HG02884 (cell line): ENCODE measurements at regions not wholly inside any gene's neighbourhood (a gene's known extent, or its start where the extent isn't known, plus 50 kb on each side); places are given as distances from the start of the nearest gene placed in this dataset.

Experiments used
- ATAC-seq: cut with Tn5 transposase; IDR thresholded peaks from one replicate; pipeline ENCODE4 v1.9.1; 2021; ENCODE audit warnings: mild to moderate bottlenecking, moderate library complexity; ENCODE audit not compliant: unreplicated experiment

DNA sequence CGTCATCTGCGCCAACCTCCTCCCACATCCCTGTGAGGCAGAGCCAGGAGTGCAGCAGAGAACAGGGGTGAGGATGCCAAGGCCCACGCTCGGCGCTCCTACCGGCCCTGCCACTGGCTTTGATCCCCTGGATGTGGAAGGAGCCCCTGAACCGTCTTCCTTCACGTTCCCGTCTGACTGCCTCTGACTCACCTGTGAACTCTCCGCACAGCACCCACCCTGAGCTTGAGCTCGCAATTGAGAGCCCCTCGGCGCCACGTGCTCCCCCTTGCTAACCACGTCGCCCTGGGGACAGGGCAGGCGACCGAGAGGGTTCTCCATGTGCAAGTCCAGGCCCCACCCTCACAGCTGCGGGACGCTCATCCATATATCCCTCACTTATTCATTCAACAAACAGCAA is 645.3 kb downstream of the BRD1 start:
- no peak for ATAC-seq

DNA sequence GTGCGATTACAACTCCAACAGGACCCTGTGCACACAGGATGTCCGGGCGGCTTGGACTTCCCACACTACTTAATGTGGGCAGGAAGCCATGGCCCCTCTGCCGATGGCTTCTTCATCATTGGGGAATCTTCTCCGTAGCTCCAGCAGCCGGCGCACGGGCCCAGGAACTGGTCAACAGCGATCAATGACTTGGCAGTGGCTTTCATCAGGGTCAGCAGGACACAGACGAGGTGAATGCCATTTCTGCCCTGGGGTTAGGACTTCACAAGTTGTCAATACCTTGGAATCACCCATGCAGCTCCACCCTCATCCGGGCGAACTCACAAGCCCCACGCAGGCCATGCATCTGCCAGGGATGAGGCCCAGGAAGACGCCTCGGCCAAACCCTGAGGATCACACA is 645.7 kb downstream of the BRD1 start:
- ATAC-seq: no peak

DNA sequence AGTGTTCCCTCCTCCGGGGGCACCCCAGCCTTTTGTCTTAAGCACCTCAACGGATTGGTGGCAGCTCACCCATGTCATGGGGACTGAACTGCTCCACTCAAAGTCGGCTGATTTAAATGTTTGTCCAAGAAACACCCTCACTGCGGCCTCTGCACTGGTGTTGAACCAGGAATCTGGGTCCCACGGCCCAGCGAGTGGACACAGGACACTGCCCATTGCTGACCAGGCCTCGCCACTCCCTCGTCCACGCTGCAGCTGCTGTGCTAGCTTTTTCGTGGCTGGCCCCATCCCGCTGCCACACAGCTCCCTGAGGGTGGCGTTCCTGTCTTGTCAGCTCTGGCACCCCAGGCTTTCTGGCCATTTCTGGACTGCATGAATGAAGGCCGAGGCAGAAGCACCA is 646.2 kb downstream of the BRD1 start:
- ATAC-seq: no peak

DNA sequence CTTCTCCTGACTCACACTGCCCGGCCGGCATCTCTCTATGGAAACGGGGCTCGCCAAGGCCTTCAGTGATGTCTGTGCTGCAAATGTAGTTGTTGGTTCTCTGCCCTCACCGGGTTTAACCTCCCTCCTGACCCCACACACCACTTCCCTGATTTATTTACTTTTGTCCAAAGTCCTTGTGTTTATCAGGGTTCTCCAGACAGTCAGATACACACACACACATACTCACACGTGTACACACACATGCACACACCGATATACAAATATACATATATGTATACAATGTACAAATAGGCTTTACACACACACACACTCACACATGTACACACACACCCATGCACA is 647.0 kb downstream of the BRD1 start:
- no peak for ATAC-seq

DNA sequence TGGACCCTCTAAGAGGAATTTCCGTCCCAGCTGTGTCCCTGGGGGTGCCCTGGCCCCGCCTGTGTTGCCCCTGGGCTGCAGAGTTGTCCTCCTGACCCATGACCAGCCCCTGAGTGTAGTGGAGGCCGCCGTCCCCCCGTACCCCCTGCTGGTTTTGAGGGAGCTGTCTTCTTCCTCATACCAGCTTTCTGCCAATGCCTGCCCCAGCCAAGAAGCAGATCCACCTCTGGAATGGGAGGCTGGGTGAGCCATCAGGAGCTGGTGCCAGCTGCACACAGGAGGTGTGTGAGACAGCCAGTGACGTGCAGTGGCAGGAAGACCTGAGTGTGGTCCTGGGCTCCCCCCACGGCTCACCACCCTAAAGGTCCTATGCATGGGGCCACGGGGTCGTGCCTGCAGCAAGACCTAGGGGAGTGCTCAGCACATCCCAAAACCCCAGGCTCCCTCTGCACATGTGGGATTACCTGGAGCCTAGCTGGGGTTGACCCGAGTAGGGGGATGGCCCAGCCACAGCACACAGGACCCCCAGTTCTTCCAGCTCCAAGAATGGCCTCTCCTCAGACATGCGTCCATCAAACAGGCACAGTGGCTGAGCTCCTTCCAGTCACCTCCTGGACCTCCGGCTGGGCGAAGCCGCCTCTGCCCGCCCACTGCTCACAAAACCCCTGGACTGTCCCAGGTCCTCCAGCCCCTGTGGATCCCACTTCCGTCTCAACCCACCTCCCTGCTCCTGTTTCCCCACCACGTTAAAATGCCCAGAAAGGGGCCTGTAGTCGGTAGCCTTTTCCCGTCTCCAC is 647.6 kb downstream of the BRD1 start:
- ATAC-seq: no peak

DNA sequence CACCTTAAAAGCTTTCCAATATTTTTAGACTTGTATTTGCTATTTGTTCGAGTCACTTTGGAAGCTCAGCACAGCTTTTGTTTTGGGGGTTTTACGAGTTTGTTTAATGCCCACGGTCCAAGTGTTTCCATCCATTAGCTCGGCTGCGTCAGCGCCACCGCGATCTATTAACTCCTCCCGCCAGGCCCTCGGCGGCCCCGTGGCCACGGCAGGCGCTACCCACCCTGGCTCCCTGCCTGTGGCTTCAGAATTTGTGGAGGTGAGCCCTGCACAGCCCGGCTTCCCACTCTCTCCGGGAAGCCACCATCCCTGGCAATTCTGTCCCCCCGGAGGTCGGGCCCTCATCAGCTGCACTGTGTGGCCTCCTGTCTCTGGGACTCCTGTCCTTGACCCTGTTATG is 648.5 kb downstream of the BRD1 start:
- ATAC-seq: no peak

DNA sequence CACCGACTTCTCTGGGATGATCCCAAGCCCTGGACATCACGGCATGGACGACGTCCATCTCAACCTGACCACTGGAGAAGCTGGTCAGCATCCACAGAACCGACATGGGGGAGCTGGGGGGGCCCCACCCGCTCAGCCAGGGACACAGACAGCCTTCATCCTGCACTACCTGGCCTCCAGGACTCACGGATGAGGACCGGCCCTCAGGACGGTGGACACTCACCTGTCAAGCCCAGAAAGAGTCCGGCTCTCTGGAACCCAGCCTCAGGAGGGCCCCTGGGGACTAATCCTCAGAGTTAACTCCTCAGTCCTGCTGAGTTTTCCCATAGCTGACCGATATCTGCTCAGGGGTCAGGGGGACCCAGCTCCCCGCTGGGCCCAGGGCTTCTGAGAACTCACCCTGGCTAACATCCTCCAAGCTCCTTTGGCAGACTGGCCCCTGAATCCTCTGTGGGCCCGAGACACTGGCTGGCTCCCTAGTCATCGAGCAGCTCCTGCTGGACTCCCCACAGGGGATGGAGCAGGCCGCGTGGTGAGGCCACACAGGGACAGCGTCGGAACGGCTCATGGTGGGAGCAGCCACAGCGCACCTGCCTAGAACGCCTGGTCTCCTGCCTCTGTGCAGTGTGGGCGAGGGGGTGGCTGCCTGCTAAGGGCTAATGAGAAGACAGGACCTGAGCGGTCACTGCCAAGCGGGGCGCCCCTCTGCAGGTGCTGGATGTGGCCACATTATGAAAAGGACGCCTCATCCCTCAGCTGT is 649.2 kb downstream of the BRD1 start:
- no peak for ATAC-seq

DNA sequence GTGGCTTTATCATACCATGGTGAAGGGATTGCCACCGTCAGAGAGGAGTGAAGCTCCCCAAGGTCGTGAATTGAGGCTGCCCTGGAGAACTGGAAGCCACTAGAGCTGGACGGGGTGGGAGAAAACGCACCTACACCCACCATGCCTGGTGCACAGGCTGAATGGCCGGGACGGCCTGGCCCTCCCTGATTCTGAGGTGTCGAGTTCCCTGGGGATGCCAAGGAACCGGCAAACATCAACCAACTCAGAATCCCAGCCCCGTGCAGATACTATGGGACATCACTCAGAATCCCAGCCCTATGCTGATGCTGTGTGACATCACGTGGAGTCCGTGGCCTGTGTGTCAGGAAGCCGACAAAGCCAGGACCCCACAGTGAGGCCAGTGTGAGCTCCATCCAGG is 650.0 kb downstream of the BRD1 start:
- ATAC-seq: no peak

DNA sequence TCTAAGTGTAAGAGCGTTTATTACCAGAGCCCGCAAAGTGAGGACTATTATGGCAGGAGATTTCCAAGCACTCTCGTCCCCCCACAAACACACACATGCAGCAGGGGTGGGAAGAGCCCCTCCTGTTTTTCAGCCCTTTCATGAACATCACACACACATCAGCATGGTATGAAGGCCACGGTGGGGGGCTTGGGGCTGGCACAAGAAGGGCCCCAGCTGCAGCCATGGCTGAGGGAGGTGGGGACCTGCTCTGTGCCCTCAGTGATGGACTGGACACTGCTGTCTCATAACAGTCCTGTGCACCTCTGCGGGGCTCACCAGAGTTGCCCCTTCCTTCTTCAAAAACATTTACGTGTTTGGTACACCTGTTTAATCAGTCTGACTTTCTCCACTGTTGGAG is 650.7 kb downstream of the BRD1 start:
- ATAC-seq: no peak

DNA sequence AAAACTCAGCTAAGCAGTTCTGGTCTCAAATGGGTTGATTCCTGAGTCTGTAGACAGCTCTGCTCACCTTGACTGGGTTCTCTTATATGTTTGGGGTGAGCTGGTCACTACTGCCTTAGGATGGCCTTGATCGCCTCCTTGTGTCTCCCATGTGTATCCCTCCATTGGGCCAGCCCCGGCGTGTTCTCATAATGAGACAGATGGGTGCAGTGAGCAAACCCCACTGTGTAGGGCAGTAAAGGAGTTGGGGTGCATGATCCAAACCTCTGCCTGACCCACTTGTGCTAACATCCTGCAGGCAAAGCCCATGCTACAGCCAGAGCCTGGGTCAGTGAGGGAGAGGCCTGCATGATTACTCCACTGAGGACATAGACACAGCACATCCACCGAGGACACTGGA is 657.6 kb downstream of the BRD1 start:
- ATAC-seq: no peak

DNA sequence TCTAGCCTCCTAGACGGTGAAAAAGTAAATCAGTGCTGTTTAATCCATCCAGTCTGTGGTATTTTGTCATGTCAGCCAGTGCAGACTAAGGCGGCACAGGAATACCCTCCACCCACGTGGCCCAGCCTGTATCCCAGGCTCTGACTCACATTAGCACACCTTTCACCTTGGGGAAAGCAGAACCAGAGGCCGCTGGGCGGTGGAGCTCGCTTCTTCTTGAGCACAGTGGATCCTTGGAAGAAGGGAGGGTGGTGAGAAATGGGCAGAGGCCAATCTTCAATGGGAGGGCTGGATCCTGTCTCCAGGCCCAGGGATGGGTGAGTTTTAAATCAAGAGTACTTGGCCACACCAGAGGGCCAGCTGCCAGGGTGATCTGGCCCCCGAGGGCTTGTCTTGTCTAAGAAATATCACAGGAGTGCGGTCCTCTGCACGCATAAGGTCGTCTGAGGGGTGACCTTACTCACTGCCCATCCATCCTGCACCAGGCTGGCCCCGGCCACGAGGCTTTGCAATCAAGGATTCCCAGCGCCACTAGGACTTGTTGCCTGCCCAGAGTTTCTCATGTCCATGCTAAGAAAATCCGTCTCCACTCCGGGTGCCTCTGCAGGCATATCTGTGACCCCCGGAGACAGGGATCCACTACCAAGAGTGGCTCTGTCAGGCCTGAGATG is 658.5 kb downstream of the BRD1 start:
- ATAC-seq: no peak

DNA sequence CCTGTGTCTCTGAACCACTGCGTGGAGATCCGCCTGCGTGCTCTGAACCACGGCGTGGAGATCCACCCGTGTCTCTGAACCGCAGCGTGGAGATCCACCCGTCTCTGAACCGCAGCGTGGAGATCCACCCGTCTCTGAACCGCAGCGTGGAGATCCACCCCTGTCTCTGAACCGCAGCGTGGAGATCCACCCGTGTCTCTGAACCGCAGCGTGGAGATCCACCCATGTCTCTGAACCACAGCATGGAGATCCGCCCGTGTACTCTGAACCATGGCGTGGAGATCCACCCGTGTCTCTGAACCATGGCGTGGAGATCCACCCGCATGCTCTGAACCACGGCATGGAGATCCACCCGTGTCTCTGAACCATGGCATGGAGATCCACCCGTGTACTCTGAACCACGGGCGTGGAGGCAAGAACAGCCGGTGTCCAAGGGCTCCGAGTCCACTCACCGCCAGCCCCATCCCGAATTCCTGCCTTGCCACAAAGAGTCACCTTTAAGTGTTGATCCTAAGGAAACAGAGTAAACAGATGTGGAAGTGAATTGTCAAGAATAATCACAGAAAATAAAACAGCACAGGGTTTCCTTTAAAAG is 659.4 kb downstream of the BRD1 start:
- no peak for ATAC-seq

DNA sequence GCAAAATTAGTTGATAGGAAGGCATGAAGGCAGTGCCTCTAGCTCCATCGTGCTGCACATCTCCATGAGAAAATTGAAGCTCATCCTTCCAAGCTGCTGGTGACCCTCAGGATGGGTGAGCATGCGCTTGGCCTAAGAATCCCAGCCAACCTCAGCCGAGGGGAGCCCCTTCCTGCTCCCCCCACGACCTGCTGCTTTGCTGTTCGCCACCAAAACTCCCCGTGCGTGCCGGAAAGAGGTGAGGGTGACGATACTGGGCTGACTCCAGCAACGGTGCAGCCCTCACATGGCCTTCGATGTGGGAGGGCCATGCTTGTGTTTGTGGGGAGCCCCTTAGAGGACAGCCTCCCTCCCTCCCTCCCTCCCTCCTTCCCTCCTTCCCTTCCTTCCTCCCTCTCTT is 660.9 kb downstream of the BRD1 start:
- no peak for ATAC-seq

DNA sequence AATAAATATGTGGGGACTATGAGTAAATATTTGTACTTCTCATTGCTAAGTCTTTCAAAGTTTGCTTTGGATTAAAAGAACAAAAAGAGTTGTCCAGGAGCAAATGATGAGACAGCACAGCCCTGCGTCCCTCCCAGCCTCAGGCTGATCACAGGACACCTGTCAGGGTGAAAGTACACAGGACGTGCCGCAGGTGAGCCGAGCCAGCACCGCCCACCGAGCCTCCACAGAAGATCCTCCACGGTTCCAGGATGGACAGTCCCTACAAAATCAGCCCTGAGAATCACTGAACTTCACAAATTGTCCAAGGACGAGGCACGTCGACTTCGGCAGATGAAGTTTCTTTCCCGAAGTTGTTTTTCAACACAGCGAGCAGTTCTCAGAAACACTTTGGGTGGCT is 661.5 kb downstream of the BRD1 start:
- ATAC-seq: no peak

DNA sequence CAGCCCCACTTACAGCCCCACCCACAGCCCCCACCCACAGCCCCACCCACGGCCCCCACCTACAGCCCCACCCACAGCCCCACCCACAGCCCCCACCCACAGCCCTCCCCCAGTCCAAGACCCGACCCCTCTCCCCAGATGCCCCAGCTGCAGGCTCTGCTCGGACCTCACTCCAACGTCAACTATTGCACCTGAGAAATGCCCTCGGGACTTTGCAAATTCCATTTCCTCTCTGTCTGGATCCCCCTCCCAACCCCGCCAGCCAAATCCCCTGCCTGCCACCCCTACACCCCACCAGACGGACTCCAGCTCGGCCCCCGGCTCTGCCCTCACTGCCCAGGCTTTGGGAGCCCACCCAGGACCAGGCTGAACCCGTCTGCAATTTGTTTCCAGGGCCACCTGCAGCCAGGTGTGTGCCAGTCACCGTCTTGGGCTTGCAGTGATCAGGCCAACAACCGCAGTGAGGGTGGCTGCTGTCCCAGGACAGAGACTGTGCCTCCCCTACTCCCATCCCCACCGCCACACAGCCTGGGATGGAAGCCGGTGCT is 662.8 kb downstream of the BRD1 start:
- ATAC-seq: no peak

DNA sequence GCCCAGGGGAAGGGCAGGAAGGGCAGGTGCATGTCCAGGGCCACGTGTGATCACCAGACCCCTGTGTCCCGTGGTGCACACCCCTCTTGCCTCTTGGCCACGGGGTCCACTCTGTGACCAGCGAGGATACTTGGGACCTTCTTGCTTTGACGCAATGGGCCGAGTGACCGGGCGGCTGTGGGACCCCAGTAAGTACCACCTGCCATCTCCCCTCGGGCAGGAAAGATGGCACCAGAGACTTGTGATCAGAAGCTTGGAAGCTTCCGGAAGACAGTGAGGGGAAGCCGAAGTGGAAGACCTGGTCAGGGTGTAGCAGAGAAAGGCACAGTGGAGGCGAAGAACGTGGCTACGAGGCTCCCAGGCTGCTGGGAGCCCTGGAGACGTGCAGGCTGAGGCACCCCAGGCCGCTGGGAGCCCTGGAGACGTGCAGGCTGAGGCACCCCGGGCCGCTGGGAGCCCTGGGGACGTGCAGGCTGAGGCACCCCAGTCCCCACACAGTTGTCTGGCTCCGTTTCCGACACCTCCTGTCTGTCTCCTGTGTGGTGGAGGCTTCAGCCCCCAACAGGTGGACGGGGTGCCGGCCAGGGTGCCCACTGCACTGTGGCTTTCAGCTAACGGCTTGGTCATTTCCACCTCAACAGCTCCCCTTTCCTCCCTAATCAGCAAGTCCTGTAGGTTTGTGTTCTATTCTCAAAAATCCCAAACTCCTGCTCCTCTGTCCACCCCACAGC is 663.5 kb downstream of the BRD1 start:
- no peak for ATAC-seq

DNA sequence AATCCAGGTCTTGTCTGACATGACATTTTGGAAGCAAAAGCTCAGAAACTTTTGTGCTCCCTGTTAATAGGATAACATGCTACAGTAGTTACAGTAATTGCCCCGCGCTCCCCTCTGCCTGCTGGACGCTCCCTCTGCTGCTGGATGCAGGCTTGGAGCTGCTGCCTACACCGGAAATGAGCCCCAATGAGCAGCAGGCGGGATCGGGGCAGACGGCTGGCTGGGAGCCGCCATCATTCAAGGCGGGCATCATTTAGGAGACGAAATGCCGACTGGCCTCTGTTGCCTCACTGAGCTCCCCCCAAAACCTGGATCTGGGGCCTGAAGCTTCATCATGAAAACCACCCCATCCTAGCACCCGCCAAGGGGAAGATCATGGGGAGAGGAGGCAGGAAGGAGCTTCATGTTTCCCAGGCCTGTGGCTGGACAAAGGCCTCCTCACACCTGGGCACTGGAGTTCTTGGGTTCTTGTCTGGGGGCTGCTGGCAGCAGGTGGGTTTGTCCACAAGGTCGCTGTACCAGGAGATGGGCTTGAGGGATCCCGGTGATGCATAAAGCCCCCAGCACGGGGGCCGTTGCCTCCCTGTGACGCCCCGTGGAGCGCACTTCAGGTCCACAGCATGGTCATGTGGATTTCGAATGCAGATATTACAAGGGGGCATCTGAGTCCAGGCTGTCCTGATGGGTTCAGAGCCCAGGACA is 664.3 kb downstream of the BRD1 start:
- ATAC-seq: no peak

DNA sequence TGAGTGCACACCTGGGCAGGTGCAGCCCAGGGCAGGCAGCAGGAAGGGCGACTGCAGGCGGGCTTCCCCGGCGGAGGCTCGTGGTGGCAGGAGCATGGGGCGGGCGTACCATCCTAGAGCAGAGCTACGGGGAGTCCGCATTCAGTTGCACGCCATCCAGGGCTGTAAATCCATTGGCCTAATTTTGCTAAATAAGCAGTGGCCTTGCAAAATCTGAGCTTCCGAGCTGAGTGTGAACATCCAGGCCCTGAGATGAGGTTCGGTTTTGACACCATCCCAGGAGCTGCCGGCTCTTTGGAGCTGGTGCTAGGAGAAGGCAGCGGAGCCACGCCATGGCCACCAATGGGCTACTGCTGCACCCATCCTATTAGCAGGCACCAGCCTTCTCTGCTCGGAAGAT is 664.8 kb downstream of the BRD1 start:
- ATAC-seq: no peak

DNA sequence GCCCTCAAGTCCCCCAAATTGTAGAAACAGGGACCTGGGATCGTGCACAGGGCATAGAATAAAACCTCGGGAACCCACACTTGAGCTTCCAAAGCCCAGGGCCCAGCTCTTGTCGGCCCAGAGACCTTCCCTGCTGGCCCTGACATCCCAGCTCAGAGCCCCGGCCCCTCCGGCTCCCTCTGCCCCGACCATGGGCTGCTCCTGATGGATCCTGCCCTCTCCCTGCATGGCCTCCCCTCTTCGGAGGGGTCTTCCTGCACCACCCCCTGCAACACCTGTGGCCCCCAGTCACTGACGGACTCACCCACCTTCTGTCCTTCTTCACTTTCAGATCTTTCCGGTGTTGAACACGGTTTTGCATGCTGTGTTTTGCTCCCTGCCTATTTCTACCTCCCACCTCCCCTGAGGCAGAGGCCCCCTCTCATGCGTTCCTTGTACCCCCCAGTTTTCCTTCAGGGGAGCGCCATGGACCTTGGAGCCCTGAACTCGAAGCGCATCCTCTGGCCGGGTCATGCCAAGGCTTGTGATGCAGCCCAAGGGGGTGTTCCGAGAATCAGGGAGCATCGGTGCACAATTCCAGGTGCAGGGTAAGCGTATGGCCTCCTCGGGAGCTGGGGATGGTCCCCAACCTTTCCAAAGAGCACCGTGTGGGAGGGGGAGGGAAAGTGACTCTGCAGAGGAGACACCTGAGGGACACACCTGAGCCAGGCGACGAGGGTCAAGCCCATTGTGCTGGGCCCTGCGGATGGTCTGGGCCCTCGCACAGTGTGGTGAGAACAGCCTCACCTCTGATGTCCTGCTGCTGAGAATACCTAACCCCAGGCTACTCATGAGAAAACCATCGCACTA is 666.4 kb downstream of the BRD1 start:
- no peak for ATAC-seq
